UCSD-AML1 (cell line): ENCODE measurements at regions not wholly inside any gene's neighbourhood (a gene's known extent, or its start where the extent isn't known, plus 50 kb on each side); places are given as distances from the start of the nearest gene placed in this dataset.

Source experiments
- DNase-seq: peaks from one replicate; lab custom pipeline; 2025; ENCODE audit not compliant: unreplicated experiment; lab: John Stamatoyannopoulos, UW

DNA sequence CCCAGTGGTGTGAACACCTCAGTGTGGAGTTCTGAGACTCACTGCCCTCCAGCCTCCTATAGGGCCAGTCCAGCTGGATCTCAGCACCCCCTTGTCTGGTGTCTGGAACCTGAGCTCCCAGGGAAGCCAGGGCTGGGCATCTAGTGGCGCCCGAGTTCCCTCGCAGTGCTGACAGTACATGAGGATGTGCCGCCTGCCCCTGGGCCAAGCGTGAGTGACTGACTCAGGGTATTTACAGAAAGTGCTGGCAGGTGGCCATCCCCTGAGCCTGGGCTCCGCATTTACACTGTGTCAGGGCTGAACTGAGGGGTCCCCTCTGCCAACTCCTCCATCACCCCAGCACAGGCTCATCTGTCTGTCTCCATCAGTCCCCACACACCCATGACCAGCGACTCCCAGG lies 185.3 kb downstream of the BRD1 start:
- DNase-seq = no peak

DNA sequence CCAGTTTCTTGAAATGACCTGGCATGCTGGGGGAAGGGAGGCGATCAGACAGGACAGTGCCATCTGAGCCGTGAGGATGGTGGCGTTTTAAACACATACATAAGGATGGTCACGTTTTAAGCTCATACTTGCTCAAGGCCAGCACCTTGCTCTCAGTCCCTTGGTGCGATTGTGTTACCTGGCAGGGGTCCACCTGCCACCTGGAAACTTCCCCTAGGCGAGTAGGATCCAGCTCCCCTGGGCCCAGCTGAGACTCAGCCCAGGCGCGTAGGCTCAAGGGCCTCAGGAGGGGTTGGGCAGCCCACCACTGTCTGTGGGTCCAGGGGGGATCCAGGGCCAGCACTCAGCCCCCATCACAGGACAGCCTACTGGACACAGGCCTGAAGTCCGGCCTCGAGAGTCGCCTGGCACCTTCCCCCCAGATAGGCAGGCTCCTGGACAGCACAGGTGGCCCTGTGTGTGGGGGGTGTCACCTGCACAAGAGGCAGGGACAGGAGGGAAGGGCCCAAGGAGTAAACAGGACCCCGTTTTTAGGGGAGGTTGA lies 185.8 kb downstream of the BRD1 start:
- DNase-seq = no peak

DNA sequence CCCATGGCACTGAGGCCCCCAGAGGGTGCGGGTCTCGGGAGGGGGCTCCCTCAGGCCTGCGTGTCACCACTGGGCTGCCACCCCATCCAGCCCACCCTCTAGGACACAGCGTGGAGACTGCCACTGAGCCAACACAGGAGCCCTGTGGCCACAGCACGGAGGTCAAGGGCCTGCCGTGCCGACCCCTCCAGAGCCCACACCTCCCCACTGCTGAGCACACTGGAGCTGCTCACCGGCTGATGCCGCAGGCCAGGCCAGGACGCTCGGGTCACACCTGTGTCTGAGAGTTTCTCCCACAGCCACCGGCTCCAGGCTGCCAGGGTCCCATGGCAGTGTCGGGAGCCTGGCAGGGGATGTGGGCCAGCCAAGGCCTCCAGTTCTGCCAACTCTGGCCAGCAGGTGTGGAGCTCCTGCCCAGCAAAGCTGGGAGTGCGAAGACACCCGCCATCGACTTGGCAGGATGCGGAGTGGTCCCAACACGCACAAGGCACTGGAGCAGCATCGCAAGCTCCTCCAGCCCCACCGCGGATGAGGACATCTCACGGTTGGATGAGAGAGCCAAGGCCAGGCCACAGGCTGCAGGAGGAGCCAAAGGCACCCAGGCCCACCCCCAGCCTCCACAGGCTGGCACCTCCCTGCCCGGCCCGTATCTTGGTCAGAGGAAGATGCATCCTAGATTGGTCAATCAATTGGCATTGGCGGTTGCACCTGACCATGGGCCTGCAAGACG lies 187.1 kb downstream of the BRD1 start:
- no peak for DNase-seq

DNA sequence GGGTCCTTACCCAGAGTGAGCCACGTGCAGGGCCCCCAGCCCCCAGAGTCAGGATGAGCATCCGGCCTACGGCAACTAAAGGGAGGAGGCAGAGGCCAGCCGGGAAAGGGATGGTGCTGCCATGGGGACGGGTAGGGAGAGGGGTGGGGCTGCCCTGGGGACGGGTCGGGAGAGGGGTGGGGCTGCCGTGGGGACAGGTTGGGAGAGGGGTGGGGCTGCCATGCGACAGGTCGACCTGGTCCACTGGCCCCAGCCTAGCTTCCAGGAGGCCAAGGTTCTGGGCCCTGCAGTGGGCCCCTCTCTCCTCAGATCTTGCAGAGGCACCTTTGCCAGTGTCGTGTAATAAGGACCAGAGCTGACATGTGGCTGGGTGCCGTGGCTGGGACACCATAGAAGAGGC lies 187.7 kb downstream of the BRD1 start:
- no peak for DNase-seq

DNA sequence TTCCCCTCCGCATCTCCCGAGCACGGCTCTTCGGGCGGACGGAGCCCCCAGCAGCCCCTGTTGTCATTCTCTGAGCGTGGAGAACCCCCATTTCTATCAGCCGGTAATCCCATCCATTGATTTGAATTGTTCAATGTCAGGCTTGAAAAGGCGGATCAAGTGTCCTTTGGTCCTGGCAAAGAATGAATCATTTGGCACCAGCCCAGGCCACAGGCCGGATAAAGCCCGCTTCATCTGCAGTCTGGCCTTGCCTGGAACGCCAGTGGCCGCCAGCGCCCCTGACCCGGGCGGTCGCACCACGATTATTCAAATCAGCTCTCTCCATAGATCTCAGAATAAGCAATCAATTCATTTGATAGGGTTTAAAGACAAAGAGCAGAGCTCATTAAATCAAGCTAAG lies 188.9 kb downstream of the BRD1 start:
- no peak for DNase-seq

DNA sequence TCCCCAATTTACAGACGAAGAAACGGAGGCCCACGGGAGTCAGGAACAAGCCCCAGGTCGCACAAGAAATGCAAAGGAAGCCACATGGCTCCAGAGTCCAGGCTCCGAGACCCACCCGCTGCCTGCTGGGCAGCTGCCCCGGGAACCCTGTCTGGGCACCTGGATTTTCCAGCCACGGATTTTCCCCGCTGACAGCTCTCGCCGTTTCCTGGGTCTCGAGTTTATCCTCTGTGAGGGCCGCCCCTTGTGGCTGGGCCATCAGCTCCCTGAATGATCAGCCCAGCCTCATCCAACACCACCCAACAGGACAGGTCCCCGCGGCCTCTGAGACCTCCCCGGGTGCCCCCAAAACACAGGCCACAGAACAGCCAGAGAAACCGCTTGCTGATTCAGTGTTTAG lies 189.7 kb downstream of the BRD1 start:
- no peak for DNase-seq

DNA sequence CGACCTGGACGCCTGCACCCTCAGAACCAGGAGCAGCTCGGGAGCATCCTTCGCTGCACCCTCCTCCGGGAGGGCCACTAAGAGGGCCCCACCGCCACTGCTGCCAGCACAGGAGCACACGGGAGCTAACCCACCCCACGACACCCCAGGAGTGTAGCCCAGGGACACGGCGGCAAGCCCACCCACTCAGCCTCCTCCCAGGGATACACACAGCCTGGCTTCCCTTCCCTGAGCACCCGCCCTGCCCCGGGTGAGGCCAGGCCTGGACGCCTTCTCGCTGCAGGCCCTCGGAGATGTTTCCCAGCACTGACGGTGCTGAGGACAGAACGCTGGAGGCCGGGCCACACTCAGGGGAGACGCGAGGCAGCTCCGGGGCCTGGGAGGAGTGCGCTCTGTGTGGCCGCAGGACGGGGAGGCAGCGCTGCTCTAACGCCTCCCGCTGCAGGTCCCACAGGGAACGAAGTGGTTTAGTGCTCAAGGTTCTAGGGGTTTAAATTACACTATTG lies 190.4 kb downstream of the BRD1 start:
- no peak for DNase-seq

DNA sequence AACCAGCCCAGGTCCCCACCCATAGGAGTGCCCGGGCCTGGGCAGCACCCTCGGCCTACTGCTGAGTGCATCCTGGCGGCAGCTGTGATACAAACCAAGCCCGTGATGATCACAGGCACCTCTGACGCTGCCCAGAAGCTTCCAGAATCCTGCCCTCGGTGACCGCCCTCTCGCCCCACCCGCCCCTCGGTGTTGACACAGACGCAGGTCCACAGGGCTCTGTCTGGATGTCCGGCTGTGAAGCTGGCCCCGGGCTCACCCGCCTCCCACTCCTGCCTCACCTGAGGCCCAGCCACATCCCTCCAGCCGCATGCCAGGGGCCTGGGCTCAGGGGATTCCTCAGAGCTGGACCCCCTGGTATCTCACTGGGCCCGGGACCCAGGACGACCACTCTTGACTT lies 191.0 kb downstream of the BRD1 start:
- no peak for DNase-seq

DNA sequence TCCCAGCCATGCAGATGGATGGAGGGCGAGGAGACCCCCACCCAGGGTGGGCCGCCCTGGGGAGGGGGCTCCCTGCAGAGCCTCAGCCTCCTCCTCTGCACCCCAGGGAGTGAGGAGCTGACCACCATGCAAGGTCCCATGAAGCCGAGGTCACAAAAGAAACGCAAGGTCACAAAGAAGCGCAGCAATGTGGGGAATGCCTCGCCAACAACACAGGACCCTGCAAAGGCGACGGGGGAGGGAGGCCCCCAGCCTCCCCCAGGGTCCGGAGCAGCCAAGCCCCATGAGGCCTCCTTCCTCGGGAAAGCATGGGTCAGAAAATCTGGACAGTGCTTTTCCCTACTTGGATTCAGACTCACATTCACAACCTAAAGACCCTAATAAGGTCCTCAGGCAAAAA lies 191.5 kb downstream of the BRD1 start:
- DNase-seq = no peak

DNA sequence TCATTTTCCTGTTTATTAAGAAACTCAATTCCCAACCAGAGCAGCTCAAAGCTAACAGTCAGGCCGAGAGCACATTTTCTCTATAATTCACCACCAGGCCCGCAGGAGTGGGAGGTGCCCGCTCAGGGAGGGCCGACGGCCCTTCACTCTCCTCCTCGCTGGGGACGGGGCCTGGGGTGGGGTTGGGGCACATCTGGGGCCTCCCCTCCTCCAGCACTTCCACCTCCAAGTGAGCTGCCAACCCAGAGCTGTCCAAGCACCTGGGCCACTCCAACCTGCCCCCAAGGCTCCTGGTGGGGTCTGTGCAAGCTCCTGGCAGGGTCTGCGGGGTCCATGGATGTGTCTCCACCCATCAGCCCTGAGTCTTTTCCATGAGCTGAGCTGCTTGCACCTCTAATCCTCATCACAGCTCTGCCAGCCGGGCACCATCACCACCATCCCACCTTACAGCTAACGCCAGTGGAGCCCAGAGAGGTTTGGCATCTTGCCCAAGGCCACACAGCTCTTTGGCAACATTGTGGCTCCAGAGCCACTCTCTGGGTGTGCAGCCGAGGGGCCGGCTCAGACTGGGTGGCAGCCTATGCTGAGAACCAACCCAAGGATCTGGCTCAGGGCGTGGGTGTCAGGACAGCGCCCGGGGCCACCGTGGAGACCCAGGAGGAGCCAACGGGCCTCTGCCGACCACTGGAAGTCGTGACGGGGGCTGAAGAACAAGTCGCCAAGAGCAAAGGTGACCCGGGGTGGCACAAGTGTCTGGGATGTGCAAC lies 193.5 kb downstream of the BRD1 start:
- DNase-seq = no peak

DNA sequence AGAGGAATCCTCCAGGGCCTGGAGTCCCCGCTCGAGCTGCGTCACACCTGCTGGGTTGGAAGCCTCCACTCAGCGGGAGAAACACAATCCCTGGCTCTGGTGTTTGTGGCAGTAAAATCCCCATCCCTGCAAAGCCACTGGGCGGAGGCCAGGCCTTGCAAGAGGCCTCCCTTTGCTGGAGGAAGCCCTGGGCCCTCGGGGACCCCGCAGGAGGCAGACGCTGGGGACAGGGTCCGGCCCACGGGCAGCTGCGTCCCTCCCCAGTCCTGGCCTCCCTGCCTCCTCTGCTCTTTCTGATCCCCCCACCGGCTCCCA lies 194.7 kb downstream of the BRD1 start:
- no peak for DNase-seq

DNA sequence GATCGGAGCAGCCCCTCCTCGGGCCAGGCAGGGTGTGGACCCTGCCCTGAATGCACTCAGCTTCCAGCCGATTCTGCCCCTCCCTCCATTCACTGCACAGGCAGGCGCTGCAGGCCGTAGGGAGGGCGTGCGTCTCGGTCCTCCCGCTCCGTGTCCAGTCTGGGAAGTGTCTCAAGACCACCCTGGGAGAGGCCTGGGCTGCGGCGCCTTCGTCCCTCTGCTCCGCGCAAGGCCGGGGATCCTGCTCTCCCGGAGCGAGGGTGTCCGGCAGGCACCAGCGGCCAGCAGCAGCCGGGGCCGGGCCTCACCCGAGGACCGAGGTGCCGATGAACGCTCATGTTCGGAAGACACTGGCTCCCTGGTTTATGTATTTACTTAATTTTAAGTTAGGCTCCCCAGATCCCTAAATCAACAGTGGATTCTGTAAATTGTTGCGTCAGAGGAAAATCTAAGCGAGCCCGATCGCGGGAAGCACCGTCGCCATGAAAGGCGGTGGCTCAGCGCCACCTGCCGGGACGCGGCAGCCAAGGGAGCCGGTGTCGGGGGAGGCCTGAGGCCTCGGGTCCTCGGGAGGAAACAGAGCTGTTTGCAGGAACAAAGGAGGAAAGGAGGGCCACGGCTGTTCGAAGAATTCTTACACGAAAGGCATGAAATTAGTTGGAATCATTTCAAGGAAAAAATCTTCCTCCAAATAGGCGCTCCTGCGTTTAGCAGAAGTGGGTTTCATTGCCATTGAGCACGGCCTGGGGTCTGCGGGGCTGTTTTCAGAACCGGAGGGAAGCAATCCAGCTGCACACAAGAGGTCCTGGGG lies 195.3 kb downstream of the BRD1 start:
- DNase-seq = no peak

DNA sequence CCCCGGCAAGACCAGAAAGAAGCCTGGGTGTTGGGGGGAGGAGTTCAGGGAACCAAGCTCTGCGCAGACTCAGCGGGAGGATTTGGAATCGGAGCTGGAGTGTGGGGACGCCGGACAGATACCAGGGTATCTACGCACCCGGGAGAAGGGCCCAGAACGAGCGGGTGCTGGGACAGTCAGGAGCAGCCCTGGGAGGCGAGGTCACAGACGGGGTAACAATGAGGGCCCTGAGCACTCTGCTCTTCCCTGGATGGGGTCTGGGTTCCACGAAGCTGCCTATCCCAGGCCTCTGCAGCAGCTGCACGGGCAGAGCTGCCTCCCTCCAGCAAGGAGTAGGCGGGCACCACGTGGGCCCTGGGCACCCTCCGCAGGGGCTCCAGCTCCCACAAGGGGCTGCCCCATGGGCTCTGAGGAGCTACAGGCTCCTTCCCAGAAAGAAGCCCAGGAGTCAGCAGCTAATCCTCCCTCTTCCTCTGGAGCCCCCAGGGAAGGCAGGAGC lies 197.2 kb downstream of the BRD1 start:
- no peak for DNase-seq

DNA sequence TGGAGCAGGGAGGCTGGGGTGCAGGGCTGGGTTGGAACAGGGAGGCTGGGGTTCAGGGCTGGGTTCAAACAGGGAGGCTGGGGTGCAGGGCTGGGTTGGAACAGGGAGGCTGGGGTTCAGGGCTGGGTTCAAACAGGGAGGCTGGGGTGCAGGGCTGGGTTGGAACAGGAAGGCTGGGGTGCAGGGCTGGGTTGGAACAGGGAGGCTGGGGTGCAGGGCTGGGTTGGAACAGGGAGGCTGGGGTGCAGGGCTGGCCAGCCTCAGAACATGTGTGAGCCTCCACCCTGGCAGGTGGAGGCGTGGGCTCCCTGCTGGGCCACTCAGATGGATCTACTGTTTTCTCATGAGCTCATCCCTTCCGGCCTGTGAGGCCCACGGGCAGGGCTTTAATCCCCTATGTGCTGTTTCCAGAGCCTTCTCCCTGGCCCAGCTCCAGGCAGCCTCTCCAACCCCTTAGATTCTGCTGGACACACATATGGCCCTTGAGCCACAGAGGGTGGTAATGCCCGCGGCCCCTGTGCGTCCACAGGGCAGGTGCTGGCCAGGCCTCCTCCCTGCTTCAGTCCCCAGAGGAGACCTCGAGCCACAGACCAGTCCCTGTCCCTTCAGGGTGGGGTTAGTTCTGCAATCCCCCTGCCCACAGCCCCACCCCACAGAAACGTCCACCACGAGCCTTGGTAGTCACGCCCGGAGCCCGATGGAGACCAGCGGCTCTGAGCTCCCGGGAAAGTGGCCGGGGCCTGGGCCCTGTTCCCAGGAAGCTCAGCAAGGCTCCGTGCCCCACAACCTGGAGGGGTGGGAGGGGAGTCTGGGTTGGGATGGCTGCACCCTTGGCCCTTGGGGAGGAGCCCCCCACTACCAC lies 197.9 kb downstream of the BRD1 start:
- no peak for DNase-seq

DNA sequence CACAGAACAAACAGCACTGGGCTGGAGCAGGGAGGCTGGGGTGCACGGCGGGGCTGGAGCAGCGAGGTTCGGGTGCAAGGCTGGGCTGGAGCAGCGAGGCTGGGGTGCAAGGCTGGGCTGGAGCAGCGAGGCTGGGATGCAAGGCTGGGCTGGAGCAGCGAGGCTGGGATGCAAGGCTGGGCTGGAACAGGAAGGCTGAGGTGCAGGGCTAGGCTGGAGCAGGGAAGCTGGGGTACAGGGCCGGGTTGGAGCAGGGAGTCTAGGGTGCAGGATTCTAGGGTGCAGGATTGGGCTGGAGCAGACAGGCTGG lies 198.5 kb downstream of the BRD1 start:
- no peak for DNase-seq

DNA sequence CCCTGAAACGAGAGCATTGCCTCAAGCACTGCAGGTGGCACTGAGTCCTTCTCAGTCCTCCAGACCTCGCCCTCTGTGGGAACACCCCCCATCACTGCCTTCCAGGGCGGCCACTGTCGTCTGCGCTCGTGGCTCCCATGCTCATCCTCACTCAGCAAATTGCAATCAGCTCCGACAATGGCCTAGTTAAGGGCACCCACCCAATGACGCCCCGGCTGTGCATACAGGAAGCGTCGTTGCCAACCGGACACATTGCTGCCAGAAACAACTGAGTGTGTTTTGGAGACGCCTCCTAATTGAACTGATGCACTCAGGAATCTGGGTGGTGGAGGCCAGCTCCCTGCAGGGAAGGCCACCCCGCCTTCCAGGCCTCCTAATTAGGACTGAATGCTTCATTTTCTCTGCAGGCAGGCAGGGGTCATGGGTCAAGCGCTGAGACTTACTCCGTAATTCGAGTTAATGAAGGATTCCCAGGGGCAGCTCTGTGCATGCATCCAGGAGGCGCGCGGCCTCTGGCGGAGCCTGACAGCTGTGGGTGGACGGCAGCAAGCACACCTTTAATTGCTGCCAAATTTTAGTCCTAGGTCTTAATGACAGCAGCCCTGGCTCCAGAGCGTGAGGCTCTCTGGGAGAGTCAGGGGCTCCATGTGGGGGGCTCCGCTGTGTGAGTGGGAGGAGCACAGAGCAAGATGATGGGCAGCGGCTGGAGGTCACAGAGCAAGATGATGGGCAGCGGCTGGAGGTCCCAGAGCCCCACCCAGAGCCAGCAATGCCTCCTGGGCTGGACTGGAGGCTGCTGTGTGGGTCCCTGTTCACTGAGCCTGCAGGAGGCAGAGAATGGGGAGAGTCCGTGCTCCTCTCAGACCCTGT lies 199.0 kb downstream of the BRD1 start:
- DNase-seq = no peak

DNA sequence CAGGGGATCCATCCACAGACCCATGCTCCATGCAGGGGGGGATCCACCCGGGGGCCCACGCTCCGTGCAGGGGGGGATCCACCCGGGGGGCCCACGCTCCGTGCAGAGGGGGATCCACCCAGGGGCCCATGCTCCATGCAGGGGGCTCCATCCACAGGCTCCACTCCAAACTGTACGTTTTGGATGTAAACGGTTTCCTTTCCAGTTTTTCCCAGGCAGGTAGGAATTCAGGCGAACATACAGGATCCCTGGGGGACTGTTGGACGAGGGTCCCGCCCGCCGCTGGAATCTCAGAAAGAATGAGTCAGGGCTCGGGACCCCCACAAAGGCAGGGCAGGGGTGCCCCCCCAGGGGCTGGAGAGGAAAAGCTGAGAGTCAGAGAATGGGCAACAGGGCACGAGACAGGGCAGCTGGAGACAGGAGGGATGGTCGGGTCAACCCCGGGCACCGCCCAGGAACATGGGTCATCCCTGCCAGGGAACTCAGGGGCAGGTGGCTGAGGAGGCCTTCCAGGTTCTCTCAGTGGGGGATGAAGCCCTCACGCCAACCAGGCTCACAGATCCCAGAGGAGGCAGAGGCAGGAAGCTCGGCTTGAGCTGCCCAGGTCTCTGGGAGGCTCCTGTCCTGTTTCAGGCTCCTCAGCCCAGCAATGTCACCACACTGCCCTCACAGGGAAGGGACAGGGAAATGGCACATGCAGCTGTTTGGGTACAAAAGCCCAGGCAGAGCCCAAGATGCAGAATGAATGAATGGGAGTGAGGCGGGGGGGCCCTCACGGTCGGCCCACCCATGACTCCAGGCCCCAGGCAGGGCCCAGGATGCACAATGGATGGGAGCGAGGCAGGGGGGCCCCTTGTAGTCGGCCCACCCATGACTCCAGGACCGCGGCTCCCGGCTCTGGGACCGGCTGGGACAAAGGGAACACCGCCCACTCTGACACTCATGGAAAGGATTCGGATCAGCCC lies 200.2 kb downstream of the BRD1 start:
- DNase-seq = no peak

DNA sequence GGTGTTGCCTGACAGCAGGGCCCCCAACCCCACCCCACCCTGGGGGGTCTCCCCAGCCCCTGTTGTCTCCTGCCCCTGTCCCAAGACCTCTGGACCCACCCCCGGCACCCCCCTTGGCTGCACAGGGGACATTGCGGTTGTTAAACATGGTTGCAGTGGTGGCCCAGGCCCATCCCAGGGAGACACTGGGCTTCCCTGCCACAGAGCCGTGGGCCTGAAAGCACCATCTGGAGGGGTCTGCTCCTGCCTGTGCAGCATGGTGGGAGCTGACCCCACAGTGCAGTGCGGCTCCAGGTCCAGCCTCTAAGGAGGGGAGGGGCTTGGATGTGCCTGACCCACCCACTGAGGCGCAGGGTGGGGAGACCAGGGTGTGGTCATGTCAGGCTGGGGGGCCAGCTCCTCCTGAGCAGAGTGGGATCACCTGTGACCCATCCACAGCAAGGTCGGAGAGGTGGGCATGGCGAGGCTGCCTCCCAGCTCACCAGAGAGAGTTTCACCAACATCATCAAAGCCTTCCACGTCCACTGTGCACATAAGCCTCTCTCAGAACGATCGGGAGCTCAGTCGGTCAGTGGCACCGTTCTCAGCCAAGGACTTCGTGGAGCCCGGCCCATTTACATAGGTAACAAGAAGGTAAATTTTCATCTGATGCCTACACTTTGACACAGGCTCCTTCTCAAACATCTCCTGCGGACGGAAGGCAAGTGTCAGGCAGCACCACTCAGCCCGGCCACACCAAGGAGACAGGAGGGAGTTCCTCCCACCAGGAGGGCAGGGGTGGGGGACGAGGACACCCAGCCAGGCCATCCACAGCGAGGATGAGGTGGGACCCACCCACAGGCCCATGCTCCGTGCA lies 201.1 kb downstream of the BRD1 start:
- DNase-seq = no peak
